DMS53 treated with DMSO at 0.1 percent for 48 hours (cell line): ENCODE measurements at regions not wholly inside any gene's neighbourhood (a gene's known extent, or its start where the extent isn't known, plus 50 kb on each side); places are given as distances from the start of the nearest gene placed in this dataset.
"Not testable (repeated sequence)": the region's sequence is repeated elsewhere in the genome, so short reads cannot be mapped to it uniquely, and the experiment has no call there.

Experiments
- DNase-seq: peaks from one replicate; lab custom pipeline; 2025; ENCODE audit not compliant: unreplicated experiment; lab: John Stamatoyannopoulos, UW

DNA sequence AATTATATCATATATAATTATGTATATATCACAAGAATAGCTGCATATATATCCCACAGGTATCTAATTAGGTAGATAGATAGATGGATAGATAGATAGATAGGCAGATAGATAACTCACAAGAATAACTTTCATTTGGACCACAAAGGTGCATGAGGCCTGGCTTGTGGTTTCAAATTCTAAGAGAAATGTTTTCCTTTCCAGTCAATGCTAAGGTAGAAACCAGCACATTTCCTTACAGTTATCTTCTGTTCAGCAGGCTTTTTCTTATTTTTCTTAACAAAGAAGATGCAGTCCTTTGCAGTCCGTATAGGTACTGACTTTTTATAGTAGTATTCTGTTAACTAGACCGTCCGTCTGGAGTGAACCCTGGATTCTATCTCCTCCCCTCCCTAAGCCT, 152.9 kb upstream of the ANKFN1 start:
- no peak for DNase-seq

DNA sequence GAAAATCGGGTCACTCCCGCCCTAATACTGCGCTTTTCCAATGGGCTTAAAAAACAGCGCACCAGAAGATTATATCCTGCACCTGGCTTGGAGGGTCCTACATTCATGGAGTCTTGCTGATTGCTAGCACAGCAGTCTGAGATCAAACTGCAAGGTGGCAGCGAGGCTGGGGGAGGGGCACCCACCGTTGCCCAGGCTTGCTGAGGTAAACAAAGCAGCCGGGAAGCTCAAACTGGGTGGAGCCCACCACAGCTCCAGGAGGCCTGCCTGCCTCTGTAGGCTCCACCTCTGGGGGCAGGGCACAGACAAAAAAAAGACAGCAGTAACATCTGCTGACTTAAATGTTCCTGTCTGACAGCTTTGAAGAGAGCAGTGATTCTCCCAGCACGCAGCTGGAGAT, 150.6 kb upstream of the ANKFN1 start:
- DNase-seq, result not testable (repeated sequence)

DNA sequence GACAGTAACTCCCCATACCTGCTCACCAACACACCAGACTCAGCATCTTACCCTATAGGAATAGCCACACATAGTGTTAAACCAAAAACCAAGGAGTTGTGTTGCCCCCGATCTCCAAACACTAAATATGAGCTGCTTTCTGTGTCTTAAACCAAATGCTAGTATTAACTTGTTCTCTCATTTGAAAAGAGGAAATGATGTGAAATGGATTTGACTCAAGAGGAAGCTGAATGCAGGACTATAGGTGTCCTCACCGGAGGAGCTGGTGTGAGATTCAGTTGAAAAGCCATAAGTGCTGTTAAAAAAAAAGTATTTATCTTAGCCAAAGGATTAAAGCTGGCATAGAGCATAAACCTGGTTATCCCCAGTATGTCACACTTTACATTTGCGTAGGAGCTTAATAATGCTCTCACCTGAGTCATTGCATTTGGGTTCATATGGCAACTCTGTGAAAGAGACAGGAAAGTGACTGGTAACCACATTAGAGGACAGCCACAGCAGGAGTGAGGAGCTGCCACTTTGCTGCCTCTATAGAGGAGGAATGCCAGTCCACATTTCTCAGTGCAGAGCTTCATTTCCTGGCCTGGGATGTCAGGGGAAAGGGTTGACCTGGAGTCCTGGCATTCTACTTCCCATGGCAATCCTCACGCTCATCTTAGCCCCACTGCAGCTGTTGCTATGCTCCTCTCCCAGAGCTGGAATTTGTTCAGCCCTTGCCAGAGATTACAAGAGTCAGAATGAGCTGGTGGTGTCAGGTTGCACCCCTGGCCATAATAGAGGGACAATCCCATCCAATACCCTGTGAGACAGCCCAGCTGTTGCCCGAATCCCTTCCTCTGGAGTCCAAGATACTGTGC, 143.3 kb upstream of the ANKFN1 start:
- no peak for DNase-seq

- no peak for DNase-seq
Observed at GRCh38 chr17:56011406-56012131, 141.7 kb upstream of the ANKFN1 start.

DNA sequence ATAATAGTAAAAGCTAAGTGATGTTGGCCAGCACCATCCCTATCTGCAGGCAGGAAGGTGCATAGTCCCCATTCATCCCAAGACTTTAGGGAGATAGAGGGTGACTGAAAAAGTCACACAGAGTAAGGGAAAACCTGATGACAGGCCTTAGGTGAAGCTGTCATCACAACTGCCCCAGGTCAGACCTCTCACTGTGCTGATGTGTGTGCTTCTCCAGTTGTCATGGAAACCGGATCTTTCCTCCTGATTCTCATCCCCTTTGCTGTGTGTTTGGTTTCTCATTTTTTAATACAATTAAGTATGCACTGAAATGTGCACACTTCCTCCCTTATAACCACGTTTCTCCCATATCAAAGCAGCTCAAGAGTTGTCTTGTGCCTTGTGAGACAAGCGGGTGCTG, 135.1 kb upstream of the ANKFN1 start:
- DNase-seq, result no peak

GRCh38 chr17:56020369-56020768, 132.9 kb upstream of the ANKFN1 start:
- DNase-seq, result no peak

DNA sequence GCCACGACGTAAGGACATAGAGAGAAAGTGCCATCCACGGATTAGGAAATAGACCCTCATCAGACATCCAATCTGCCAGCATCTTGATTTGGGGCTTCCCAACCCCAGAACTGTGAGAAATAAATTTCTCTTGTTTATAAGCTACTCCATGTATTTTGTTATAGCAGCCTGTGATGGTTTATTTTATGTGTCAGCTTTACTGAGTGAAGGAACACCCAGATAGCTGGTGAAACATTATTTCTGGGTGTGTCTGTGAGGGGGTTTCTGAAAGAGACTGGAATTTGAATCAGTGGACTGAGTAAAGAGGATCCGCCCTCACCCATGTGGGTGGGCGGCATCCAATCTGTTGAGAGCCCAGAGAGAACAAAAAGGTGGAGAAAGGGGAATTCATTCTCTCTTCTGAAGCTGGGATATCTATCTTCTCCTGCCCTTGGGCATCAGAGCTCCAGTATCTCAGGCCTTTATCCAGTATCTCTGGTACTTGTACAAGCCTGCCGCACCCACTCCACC, 131.5 kb upstream of the ANKFN1 start:
- DNase-seq, result no peak

DNA sequence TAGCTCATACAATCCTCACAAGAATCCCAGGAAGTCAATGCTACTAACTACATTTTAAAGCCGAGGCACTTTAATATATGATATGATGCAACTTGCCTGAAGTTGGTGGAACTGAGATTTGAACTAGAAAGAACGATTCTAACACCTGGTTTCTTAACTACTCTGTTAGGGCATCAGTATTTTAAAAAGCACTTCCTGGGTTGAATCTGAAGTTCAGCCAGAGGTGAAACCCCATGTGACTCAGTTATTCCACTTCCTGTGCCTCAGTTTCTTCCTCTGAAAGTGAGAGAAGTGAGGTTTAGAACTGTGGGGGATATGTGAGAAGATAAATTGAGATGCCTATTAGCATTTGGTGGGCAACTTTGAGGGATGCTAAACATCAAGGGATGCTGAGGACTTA, 129.4 kb upstream of the ANKFN1 start:
- no peak for DNase-seq

GRCh38 chr17:56026915-56027314, 126.4 kb upstream of the ANKFN1 start:
- DNase-seq, result no peak

DNA sequence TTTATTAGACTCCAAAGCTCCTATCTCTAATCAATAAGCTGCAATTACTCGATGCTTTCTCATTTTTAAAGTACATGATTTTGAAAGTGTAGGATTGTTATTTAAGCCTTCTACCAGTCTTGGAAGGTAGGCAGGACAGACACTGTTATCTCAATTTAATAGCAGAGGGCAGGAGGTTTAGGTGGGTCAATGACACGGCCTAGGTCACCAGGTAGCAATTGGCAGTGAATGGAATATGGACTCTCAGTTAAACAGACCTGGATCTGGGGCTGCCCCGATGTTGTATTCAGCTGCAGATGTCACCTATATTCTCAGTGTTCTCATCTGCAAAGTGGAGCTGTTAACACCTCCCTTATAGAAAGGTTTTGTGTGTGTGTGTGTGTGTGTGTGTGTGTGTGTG, 124.4 kb upstream of the ANKFN1 start:
- DNase-seq, result no peak

GRCh38 chr17:56030009-56030624, 123.2 kb upstream of the ANKFN1 start:
- DNase-seq, result peak; percentile 41

GRCh38 chr17:56031636-56032035, 121.6 kb upstream of the ANKFN1 start:
- DNase-seq, result no peak

GRCh38 chr17:56034197-56034635, 119.1 kb upstream of the ANKFN1 start:
- no peak for DNase-seq

DNA sequence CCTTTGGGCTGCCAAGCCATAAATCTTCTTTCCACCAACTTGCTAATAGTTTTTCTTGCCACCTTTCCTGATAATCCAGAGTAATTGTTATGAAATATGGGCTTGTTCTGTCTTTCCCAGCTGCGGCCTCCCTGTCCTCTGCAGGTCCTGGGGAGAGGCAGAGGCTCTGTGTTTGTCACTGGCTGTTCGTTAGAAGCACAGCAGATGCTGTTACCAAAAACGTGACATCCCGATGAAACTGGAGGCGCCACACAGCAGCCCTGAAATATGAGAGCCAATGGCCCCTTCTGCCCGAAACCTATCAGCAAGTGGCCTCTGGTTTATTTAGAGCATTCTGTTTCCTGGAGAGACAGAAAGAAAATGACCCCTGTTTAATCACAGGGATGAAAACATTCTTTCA, 115.1 kb upstream of the ANKFN1 start:
- DNase-seq, result no peak

DNA sequence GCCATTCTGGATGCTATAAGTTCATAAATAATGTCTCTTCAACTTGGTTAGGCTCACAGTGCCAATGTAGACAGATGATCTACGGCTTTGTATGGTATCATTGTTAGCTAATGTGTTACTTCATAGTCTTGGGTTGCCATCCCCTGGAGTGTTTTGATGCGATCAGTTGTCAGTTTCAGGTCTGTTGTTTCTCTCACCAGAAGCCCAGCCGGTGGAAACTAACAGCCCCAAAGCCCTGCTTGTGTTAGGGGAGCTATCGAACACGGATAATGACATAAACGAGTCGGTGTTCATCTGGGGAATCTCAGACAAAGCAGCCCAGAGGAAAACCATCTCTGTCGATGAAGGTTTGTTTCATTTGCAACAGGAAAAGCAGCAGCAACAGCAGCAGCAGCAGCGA, 107.4 kb upstream of the ANKFN1 start:
- no peak for DNase-seq

DNA sequence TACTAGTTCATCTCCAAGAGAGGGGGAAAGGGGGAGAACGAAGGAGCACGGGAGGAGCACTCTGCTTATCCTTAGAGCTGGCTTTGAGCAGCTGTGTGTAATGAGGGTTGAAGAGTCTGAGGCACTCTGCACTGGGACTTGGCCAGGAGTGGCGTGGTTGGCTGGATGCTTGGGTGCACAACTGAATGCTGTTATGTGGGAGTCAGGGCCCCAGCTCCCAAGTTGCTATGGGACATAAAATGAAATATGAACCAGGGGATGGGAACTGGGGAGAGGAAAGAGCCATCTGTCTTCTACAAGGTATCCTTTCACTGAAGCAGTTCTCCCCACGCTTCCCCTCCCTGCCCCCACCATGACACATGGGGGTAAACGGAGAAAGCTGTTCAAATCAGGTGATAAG, 105.9 kb upstream of the ANKFN1 start:
- DNase-seq, result no peak

DNA sequence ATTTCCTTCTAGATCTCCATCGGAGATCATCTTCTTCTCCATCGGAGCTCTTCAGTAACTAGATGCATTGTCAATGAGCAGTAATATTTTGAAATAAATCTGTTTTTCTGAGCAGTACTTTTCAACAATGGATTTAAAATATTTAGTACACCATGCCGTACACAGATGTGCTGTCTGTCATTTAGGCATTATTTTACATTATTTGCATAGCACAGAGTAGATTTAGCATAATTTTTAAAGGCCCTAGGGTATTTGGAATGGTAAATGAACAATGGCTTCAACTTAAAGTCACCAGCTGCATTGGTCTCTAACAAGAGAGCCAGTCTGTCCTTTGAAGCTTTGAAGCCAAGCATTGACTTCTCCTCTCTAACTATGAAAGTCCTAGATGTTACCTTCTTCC, 95.4 kb upstream of the ANKFN1 start:
- DNase-seq, result no peak

- DNase-seq, result no peak
Observed at GRCh38 chr17:56064506-56064905, 88.8 kb upstream of the ANKFN1 start.

DNA sequence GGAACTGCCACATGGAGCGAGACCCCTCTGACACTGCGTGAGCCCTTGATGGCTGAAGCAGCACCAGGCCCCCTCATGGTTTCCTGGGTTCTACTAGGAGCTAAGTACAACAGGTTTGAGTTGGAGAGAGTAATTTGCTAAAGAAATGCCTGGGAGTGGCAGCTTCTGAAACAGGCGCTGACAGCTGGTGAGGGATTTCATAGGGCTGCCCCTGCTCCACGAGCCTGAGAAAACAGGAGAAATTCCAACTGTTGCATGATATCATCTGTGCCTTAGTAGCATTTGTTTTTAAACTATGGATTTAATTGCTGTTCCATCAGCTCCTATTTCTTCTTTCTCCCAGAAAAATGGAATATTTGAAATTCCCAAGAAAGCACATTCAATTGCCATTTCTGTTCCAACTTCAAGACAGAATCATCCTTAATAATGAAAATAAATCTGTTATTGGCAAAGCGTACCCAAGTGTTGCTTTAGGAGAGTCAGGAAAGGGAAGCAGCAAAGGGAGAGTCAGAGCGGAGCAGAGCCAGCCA, 78.8 kb upstream of the ANKFN1 start:
- no peak for DNase-seq

- no peak for DNase-seq
Observed at GRCh38 chr17:56076980-56077379, 76.3 kb upstream of the ANKFN1 start.

DNA sequence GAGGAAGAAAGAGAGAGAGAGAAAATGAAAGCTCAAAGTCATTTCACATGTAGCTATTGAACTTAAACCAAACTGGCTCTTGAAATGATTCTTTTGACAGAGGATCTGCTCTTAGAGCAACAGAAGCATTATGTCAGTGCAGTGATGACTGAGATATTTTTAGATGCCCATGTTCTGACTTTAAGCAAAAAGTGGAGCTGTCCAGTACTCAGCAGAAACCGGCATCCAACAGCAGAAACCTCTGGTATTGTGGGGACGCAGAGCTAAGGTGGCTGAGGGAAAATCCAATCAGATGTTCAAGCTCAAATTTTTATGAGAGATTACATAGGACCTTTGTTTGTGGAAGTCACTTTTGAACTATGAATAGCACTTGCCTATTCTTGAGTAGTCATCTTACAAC, 69.8 kb upstream of the ANKFN1 start:
- no peak for DNase-seq
